ENCODE measurements at regions not wholly inside any gene's neighbourhood (a gene's known extent, or its start where the extent isn't known, plus 50 kb on each side); places are given as distances from the start of the nearest gene placed in this dataset.

DNA sequence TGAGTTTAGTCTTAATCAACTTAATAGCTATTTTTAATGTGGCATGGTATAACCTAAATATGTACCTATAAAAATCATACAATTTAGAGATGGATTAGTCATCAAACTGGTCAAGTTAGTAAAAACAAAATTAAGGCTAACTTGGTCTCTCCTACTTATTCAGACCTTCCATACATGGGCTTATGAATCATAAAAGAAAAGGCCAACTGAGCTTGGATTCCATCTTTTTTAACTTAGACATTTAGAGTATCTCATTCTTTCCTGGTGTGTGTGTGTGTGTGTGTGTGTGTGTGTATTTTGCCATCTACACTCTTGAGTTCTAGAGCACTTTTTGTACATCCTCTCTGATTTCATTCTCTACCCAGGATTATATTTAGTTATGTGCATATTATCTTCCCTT lies 637.5 kb downstream of the PLCL1 start:
- DNase-seq, result no peak
- no peaks in the 10 kb centered on the region for H3K4me1 ChIP-seq (ENCODE audit: control extremely low read depth in 1 of 4, control insufficient read depth in 4 of 4, insufficient read depth in 4 of 4, low read length in 3 of 4)
- no peak overlapping the region for H3K27ac ChIP-seq (ENCODE audit: insufficient read depth in 1 of 2, low read depth in 1 of 2, low read length in 2 of 2, poor library complexity in 1 of 2, severe bottlenecking in 2 of 2)
- no peaks in the 10 kb centered on the region for H3K36me3 ChIP-seq (ENCODE audit: control insufficient read depth in 4 of 4, insufficient read depth in 4 of 4, low read length in 3 of 4)
- H3K4me3 ChIP-seq (ENCODE audit: control insufficient read depth in 1 of 7, extremely low read depth in 1 of 7, insufficient read depth in 4 of 7, low read depth in 2 of 7, low read length in 6 of 7), result no peak overlapping the region
- POLR2A ChIA-PET, result no interaction called here
- CTCF ChIA-PET, result no interaction called here
- H3K27me3 ChIP-seq (replicated peaks in 2 of 5; ENCODE audit: control insufficient read depth in 4 of 5, insufficient read depth in 5 of 5, low read length in 4 of 5), result peaks cover 0 to 3% (median 0%) of the 10 kb centered on the region in 5 experiments
- H3K9me3 ChIP-seq (ENCODE audit: control extremely low read depth in 1 of 5, control insufficient read depth in 4 of 5, insufficient read depth in 2 of 5, low read depth in 1 of 5, low read length in 4 of 5), result no peaks in the 10 kb centered on the region

DNA sequence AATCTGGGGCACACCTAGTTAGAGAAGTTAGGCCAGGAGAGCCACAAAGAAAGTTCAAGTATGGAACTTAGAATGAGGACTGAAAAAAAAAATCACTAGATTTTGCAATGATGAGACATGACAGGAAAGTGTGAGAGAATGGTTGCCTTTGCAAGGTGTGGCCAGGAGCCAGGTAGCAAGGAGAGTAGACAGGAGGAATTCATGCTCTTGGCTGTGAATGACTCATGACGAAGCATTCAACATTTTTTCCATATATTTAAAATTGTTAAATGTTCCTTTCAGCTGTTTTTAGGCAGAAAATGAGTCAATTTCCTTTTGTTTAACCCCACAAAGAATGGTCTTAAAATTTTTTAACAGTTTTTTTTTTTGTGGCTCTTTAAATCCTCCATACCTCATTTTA lies 636.9 kb downstream of the PLCL1 start:
- POLR2A ChIA-PET, result no interaction called here
- peaks cover 0 to 3% (median 0%) of the 10 kb centered on the region in 5 experiments for H3K27me3 ChIP-seq (replicated peaks in 2 of 5; ENCODE audit: control insufficient read depth in 4 of 5, insufficient read depth in 5 of 5, low read length in 4 of 5)
- H3K27ac ChIP-seq (ENCODE audit: insufficient read depth in 1 of 2, low read depth in 1 of 2, low read length in 2 of 2, poor library complexity in 1 of 2, severe bottlenecking in 2 of 2), result no peak overlapping the region
- H3K9me3 ChIP-seq (ENCODE audit: control extremely low read depth in 1 of 5, control insufficient read depth in 4 of 5, insufficient read depth in 2 of 5, low read depth in 1 of 5, low read length in 4 of 5), result no peaks in the 10 kb centered on the region
- CTCF ChIA-PET, result no interaction called here
- DNase-seq, result no peak
- no peaks in the 10 kb centered on the region for H3K36me3 ChIP-seq (ENCODE audit: control insufficient read depth in 4 of 4, insufficient read depth in 4 of 4, low read length in 3 of 4)
- H3K4me1 ChIP-seq (ENCODE audit: control extremely low read depth in 1 of 4, control insufficient read depth in 4 of 4, insufficient read depth in 4 of 4, low read length in 3 of 4), result no peaks in the 10 kb centered on the region
- WGBS (ENCODE audit: insufficient coverage), result no CpG with 5 or more reads among the region's 1 CpG
- H3K4me3 ChIP-seq (ENCODE audit: control insufficient read depth in 1 of 7, extremely low read depth in 1 of 7, insufficient read depth in 4 of 7, low read depth in 2 of 7, low read length in 6 of 7), result no peak overlapping the region

DNA sequence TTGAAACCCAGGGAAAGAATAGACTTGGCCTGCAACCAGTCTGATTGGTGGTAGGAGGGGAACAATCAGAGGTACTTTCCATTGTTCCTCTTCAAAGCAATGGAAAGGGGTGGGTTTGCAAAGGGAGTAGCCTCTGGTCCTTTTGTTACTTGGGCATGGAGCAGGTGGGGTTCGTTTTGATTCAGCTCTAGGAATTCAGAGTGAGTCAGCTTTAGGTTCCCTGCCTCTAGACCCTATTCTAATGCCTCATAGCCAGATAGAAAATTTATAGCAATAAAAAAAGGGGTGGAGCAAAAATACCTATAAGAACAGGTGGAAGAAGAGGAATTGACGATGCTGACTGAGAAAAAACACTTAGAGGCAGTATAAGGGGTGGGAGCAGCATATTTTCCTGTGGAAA lies 636.4 kb downstream of the PLCL1 start:
- no peaks in the 10 kb centered on the region for H3K4me1 ChIP-seq (ENCODE audit: control extremely low read depth in 1 of 4, control insufficient read depth in 4 of 4, insufficient read depth in 4 of 4, low read length in 3 of 4)
- peaks cover 0 to 3% (median 0%) of the 10 kb centered on the region in 5 experiments for H3K27me3 ChIP-seq (replicated peaks in 2 of 5; ENCODE audit: control insufficient read depth in 4 of 5, insufficient read depth in 5 of 5, low read length in 4 of 5)
- ChIA-PET CTCF (no interaction called here), POLR2A (no interaction called here)
- no peak for DNase-seq
- H3K36me3 ChIP-seq (ENCODE audit: control insufficient read depth in 4 of 4, insufficient read depth in 4 of 4, low read length in 3 of 4), result no peaks in the 10 kb centered on the region
- no peaks in the 10 kb centered on the region for H3K9me3 ChIP-seq (ENCODE audit: control extremely low read depth in 1 of 5, control insufficient read depth in 4 of 5, insufficient read depth in 2 of 5, low read depth in 1 of 5, low read length in 4 of 5)
- 100% methylated on average over 1 of the region's 2 CpGs for WGBS (ENCODE audit: insufficient coverage)
- H3K4me3 ChIP-seq (ENCODE audit: control insufficient read depth in 1 of 7, extremely low read depth in 1 of 7, insufficient read depth in 4 of 7, low read depth in 2 of 7, low read length in 6 of 7), result no peak overlapping the region
- H3K27ac ChIP-seq (ENCODE audit: insufficient read depth in 1 of 2, low read depth in 1 of 2, low read length in 2 of 2, poor library complexity in 1 of 2, severe bottlenecking in 2 of 2), result no peak overlapping the region

DNA sequence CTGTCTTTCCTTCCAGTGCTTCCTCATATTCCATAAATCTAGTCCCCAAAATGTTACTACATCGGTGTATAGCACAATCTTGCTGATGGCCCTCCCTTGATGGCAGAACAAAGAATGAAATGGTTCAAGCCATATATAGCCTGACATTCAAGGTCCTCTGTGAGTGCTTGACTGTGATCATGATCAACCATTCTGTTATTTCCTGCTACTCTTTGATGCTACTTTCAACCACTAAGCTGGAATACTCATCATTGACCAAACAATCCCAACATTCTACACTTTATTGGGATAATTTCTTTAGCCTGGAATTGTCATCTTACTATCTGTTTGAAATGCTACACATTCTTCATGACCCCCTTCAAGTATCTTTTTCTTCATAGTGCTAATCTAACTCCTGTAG lies 633.9 kb downstream of the PLCL1 start:
- no peak overlapping the region for H3K27ac ChIP-seq (ENCODE audit: insufficient read depth in 1 of 2, low read depth in 1 of 2, low read length in 2 of 2, poor library complexity in 1 of 2, severe bottlenecking in 2 of 2)
- no peak for DNase-seq
- no peaks in the 10 kb centered on the region for H3K9me3 ChIP-seq (ENCODE audit: control extremely low read depth in 1 of 5, control insufficient read depth in 4 of 5, insufficient read depth in 2 of 5, low read depth in 1 of 5, low read length in 4 of 5)
- 100% methylated on average over 1 of the region's 1 CpG for WGBS (ENCODE audit: insufficient coverage)
- POLR2A ChIA-PET, result no interaction called here
- CTCF ChIA-PET, result no interaction called here
- H3K36me3 ChIP-seq (ENCODE audit: control insufficient read depth in 4 of 4, insufficient read depth in 4 of 4, low read length in 3 of 4), result no peaks in the 10 kb centered on the region
- H3K27me3 ChIP-seq (replicated peaks in 2 of 5; ENCODE audit: control insufficient read depth in 4 of 5, insufficient read depth in 5 of 5, low read length in 4 of 5), result peaks cover 0 to 5% (median 0%) of the 10 kb centered on the region in 5 experiments
- no peaks in the 10 kb centered on the region for H3K4me1 ChIP-seq (ENCODE audit: control extremely low read depth in 1 of 4, control insufficient read depth in 4 of 4, insufficient read depth in 4 of 4, low read length in 3 of 4)
- no peak overlapping the region for H3K4me3 ChIP-seq (ENCODE audit: control insufficient read depth in 1 of 7, extremely low read depth in 1 of 7, insufficient read depth in 4 of 7, low read depth in 2 of 7, low read length in 6 of 7)

DNA sequence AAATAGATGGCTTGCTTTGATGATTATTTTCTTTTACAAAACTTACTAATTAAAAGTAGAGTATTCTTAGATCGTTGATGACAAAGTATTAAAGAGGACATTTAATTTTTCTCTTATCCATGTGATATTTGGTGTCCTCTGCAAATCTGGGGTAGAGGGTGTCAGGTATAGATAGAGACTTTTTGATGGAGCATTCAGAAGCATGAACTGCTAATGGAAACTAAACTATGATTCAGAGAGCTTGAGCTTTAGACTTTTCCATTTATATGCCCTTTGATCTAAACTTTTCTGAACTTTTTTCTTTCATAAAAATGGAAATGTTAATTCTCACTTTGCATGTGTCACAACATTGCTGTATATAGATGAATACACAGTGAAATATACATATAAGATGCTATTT lies 619.7 kb downstream of the PLCL1 start:
- no CpG with 5 or more reads among the region's 1 CpG for WGBS (ENCODE audit: insufficient coverage)
- Histone ChIP-seq H3K4me3 (ENCODE audit: control insufficient read depth in 1 of 7, extremely low read depth in 1 of 7, insufficient read depth in 4 of 7, low read depth in 2 of 7, low read length in 6 of 7) (no peak overlapping the region), H3K4me1 (ENCODE audit: control extremely low read depth in 1 of 4, control insufficient read depth in 4 of 4, insufficient read depth in 4 of 4, low read length in 3 of 4) (no peaks in the 10 kb centered on the region), H3K9me3 (ENCODE audit: control extremely low read depth in 1 of 5, control insufficient read depth in 4 of 5, insufficient read depth in 2 of 5, low read depth in 1 of 5, low read length in 4 of 5) (no peaks in the 10 kb centered on the region), H3K27ac (ENCODE audit: insufficient read depth in 1 of 2, low read depth in 1 of 2, low read length in 2 of 2, poor library complexity in 1 of 2, severe bottlenecking in 2 of 2) (no peak overlapping the region), H3K36me3 (ENCODE audit: control insufficient read depth in 4 of 4, insufficient read depth in 4 of 4, low read length in 3 of 4) (no peaks in the 10 kb centered on the region), H3K27me3 (replicated peaks in 2 of 5; ENCODE audit: control insufficient read depth in 4 of 5, insufficient read depth in 5 of 5, low read length in 4 of 5) (no peaks in the 10 kb centered on the region)
- CTCF ChIA-PET, result no interaction called here
- DNase-seq, result no peak
- POLR2A ChIA-PET, result no interaction called here

DNA sequence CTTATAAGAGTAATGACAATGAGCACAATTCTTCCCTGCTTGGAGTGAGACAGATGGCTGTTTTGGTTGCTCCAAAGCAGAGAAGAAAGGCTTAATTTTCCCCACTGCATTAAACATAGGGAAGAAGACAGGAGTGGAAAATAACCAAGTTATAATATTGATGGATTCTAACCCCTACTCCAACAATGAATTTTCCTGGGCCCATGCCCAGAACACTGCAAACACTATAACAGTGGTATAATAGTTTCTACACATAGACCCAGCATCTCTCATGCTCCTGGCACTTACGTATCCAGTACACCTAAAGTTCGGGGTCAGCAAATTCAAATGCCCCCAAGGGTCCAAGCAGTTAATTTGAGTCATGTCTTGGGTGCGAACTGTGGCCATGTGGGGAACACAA lies 613.4 kb downstream of the PLCL1 start:
- POLR2A ChIA-PET, result no interaction called here
- 92% methylated on average over 3 of the region's 3 CpGs for WGBS (ENCODE audit: insufficient coverage)

GRCh38 chr2:198414976-198415375 lies 610.6 kb downstream of the PLCL1 start:
- H3K4me1 ChIP-seq (ENCODE audit: control extremely low read depth in 1 of 4, control insufficient read depth in 4 of 4, insufficient read depth in 4 of 4, low read length in 3 of 4), result no peaks in the 10 kb centered on the region
- CTCF ChIA-PET, result interaction anchor here (1.2 kb wide), 2 partner anchors 13 to 15 kb away, joined by 3 read pairs; no protein-coding TSS in a partner anchor
- WGBS (ENCODE audit: insufficient coverage), result 100% methylated on average over 1 of the region's 2 CpGs

More for the DNA sequence above, 613.4 kb downstream of the PLCL1 start:
- H3K27me3 ChIP-seq (replicated peaks in 2 of 5; ENCODE audit: control insufficient read depth in 4 of 5, insufficient read depth in 5 of 5, low read length in 4 of 5), result peaks cover 0 to 4% (median 4%) of the 10 kb centered on the region in 5 experiments
- H3K36me3 ChIP-seq (ENCODE audit: control insufficient read depth in 4 of 4, insufficient read depth in 4 of 4, low read length in 3 of 4), result no peaks in the 10 kb centered on the region
- CTCF ChIA-PET, result no interaction called here
- H3K9me3 ChIP-seq (ENCODE audit: control extremely low read depth in 1 of 5, control insufficient read depth in 4 of 5, insufficient read depth in 2 of 5, low read depth in 1 of 5, low read length in 4 of 5), result no peaks in the 10 kb centered on the region
- no peak overlapping the region for H3K27ac ChIP-seq (ENCODE audit: insufficient read depth in 1 of 2, low read depth in 1 of 2, low read length in 2 of 2, poor library complexity in 1 of 2, severe bottlenecking in 2 of 2)
- H3K4me1 ChIP-seq (ENCODE audit: control extremely low read depth in 1 of 4, control insufficient read depth in 4 of 4, insufficient read depth in 4 of 4, low read length in 3 of 4), result no peaks in the 10 kb centered on the region
- H3K4me3 ChIP-seq (ENCODE audit: control insufficient read depth in 1 of 7, extremely low read depth in 1 of 7, insufficient read depth in 4 of 7, low read depth in 2 of 7, low read length in 6 of 7), result no peak overlapping the region
- DNase-seq, result no peak

More at GRCh38 chr2:198414976-198415375, 610.6 kb downstream of the PLCL1 start:
- Histone ChIP-seq H3K27ac (ENCODE audit: insufficient read depth in 1 of 2, low read depth in 1 of 2, low read length in 2 of 2, poor library complexity in 1 of 2, severe bottlenecking in 2 of 2) (no peak overlapping the region), H3K36me3 (ENCODE audit: control insufficient read depth in 4 of 4, insufficient read depth in 4 of 4, low read length in 3 of 4) (no peaks in the 10 kb centered on the region), H3K9me3 (ENCODE audit: control extremely low read depth in 1 of 5, control insufficient read depth in 4 of 5, insufficient read depth in 2 of 5, low read depth in 1 of 5, low read length in 4 of 5) (no peaks in the 10 kb centered on the region), H3K27me3 (replicated peaks in 2 of 5; ENCODE audit: control insufficient read depth in 4 of 5, insufficient read depth in 5 of 5, low read length in 4 of 5) (peaks cover 0 to 7% (median 4%) of the 10 kb centered on the region in 5 experiments), H3K4me3 (ENCODE audit: control insufficient read depth in 1 of 7, extremely low read depth in 1 of 7, insufficient read depth in 4 of 7, low read depth in 2 of 7, low read length in 6 of 7) (no peak overlapping the region)
- POLR2A ChIA-PET, result no interaction called here
- DNase-seq, result no peak

Measured in common myeloid progenitor, CD34-positive (primary cell).